Hematopoietic multipotent progenitor cell (in vitro differentiated cells): ENCODE measurements at regions not wholly inside any gene's neighbourhood (a gene's known extent, or its start where the extent isn't known, plus 50 kb on each side); places are given as distances from the start of the nearest gene placed in this dataset.
"Not testable (repeated sequence)": the region's sequence is repeated elsewhere in the genome, so short reads cannot be mapped to it uniquely, and the experiment has no call there.

Source experiments
- DNase-seq, 3 donors: peaks; one replicate each; pipeline ENCODE4 v3.0.0-alpha.2; 2011 to 2015; ENCODE audit warnings: low read depth in 2 of 3, low spot score in 2 of 3

DNA sequence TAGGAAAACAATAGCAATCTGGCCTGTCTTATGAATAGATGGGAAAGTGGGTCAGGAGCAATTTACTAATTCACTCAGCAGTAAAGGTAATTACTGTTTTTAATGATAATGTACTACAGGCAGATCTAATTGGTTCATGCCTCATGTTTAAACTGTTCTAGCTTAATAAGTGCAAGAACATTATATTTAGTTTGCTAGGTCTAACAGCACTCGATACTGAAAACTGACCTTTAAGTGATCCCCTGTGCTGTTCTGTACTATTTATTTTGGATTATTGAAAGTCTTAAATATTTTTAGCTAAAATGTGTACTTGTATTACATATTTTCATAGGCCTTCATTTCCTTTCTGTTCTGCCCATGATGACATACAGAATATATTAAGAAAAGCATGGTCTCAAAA, 998.0 kb upstream of the GJE1 start:
- no peak for DNase-seq

GRCh38 chr6:141133836-141134235, 998.9 kb upstream of the GJE1 start:
- DNase-seq = no peak

DNA sequence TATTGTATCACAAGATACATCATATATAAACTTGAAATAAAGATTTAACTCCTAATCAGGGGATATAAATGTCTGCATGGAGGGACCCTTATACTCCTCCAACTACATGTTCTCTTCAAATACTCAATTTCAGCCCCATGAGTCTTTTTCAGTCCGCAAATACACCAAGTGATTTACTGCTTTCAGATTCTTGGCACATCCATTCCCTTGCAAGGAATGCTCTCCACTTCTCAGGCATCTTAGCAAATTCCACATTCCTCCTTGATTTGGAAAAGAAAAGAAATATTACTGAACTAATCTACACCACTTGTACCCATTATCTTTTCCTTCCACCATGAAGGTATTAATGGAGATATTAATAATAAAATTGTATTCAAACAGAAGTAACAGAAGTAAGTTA, 999.4 kb upstream of the GJE1 start:
- no peak for DNase-seq

GRCh38 chr6:141131616-141132015, 1001.1 kb upstream of the GJE1 start:
- no peak for DNase-seq

DNA sequence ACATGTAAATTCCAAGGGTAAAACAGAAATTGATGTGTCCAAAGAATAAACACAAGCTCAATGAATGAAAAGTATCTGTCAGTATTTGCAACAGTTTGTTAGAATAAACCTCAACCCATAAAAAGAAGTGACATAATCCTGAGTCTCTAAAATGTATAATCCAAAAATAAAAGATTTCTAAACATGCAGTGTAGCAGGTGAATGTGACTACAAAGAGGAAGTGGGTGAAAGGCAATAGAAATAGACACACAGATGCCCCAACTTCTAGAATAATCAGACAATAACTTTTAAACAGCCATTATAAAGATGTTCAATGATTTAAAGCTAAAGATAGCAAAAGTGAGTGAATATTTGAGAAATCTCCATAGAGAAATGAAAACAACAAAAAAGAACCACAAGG, 1009.2 kb upstream of the GJE1 start:
- no peak for DNase-seq

- no peak for DNase-seq
Measured at GRCh38 chr6:141123049-141123448, 1009.7 kb upstream of the GJE1 start.

DNA sequence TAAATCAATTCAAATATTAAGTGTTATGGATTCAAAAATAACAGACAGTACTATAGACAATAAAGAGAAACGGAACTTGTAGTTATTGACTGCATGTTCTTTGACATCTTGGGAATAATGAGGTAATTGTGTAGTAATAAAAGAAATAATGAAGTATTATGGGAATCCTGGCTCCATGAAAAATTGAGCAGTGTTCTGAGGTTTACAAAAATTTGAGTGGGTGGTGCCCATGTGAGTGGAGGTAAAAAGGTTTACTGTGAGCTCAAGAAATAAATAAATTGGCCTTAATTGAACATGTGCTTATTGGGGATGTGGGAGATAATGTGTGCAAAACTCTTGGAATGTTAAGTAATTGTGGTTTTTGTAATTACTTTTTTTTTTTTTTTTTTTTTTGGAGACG, 1013.7 kb upstream of the GJE1 start:
- DNase-seq = no peak

DNA sequence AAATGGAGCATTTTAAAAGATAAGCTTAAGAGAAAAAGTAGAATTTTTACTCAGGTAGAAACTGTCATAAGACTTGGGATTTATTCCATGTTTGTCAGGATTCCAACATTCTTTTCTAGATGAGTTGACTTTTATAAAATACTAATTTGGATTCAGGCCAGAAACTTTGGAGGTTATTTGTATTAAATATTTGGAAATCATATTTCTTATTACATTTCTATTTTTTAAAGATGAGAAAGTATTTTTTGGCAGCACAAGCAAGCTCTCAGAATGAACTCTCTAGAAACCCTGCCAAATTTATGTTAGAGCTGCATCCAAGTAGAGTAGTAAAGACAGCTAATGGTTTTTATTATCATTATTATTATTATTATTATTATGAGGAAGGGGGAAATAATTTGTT, 1014.9 kb upstream of the GJE1 start:
- DNase-seq = no peak

GRCh38 chr6:141110481-141110880, 1022.2 kb upstream of the GJE1 start:
- DNase-seq = no peak

GRCh38 chr6:141107591-141108160, 1025.0 kb upstream of the GJE1 start:
- DNase-seq = no peak

DNA sequence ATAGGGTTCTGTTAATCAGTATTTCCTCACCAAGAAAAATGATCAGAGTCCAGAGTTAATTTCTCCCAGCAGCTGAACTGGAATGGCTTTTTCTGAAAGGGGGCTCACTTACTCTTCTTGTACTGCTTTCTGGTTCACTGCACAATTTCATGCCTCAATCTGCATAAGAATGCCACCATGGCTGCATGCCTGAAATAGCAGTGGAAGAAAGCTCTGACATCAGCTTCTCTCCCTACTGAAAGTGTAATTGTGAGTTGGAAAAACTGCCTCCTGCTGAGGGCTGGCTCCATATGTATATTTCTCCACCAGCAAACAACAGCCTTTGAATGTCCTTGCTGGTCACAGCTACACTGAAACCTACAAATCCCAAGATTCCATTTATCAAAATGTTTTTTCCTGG, 1027.2 kb upstream of the GJE1 start:
- no peak for DNase-seq

GRCh38 chr6:141103246-141103645, 1029.5 kb upstream of the GJE1 start:
- no peak for DNase-seq

DNA sequence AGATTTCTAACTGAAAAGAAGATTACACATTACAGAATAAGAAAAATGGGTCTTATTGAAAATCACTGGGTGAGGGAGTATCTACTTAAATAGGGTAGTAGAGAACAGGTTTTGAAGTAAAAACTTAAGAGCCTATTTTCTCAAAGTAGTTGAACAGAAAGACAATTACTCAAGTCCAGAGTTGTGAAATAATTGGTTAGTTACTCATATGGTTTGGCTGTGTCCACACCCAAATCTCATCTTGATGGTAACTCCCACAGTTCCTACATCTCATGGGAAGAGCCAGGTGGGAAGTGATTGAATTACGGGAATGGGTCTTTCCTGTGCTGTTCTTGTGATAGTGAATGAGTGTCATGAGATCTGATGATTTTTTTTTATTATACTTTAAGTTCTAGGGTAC, 1035.3 kb upstream of the GJE1 start:
- DNase-seq = no peak

GRCh38 chr6:141095308-141095707, 1037.4 kb upstream of the GJE1 start:
- DNase-seq = no peak

GRCh38 chr6:141088171-141088570, 1044.6 kb upstream of the GJE1 start:
- DNase-seq = no peak

DNA sequence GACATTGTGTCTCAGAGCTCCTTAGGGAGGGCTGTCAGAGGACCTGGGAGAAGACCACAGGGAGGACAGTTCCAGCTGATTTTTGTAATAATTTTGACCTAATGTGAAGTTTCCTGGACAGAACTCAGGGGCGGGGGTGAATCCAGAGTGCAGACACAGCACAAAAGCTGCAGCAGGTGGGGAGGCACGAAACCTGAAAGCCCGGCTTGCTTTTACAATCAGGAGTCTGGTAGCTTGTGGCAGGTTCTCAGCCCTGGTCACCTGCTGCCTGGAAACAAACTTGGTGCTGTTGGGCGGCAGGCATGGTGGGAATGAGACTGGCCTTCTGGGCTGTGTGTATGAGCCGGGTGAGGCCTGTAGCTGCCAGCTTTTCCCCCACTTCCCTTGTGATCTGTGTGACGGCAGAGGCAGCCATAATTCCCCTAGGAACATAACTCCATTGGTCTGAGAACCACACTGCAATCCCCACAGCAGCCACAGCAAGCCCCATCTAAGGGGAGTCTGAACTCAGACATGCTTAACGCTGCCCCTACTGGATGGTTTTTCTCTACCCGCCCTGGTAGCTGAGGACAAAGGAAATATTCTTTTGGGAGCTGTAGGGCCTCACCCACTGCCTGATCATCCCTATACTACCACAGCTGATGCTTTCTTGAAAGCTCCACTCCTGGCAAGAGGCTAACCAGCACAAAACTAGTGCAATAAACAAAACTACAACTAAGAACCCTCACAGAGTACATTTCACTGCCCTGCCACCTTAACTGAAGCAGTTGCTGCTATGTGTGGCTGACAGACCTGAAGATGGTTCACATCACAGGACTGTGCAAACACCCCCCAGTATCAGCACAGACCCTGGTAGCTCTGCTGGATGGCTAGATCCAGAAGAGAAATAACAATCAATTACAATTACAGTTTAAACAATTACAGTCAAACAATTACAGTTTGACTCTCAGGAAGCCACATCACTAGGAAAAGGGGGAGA, 1055.1 kb upstream of the GJE1 start:
- DNase-seq = no peak

- DNase-seq = no peak
Measured at GRCh38 chr6:141057761-141058160, 1075.0 kb upstream of the GJE1 start.

DNA sequence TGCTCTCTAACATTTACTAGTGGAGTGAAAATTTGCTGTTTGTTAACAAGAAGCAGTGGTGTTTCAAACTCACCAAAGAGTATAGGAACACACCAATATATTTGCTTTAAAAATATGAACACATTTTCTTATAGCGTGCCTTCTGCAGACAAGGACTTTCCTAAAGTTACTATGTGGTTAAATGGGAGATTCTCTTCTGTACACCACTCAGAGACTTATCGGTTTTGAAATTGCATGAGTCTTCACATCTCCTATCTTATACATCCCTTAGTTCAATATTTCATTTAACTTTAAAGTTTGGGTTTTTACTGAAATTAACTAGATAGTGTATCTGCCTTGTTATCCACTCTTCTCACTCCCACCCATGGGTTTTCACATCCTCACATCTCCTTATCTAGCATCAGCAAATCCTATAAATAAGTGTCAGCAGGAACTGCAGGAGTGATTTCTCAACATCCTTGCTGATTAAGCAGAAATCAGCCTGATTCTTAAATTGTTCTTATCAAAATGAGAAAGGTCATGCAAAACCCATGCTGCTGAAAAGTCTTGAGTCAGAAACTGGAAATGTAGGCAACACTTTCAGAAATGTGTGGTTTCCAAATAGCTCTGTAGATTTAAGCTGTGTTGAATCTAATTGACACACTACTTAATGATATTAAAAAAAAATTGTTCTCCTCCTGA, 1075.6 kb upstream of the GJE1 start:
- peak in 1 of 3 donors; percentile 4 for DNase-seq

- DNase-seq = no peak
Measured at GRCh38 chr6:141050471-141050870, 1082.3 kb upstream of the GJE1 start.

GRCh38 chr6:141048451-141048850, 1084.3 kb upstream of the GJE1 start:
- DNase-seq = no peak

DNA sequence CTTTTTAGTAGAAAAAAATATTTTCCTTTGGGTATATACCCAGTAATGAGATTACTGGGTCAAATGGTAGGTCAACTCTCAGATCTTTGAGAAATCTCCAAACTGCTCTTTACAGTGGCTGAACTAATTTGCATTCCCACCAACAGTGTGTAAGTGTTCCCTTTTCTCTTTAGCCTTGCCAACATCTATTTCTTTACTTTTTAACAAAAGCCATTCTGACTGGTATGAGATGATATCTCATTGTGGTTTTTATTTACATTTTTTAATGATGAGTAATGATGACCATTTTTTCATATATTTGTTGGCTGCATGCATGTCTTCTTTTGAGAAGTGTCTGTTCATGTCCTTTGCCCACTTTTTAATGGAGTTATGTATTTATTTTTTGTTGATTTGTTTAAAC, 1086.2 kb upstream of the GJE1 start:
- not testable (repeated sequence) for DNase-seq

DNA sequence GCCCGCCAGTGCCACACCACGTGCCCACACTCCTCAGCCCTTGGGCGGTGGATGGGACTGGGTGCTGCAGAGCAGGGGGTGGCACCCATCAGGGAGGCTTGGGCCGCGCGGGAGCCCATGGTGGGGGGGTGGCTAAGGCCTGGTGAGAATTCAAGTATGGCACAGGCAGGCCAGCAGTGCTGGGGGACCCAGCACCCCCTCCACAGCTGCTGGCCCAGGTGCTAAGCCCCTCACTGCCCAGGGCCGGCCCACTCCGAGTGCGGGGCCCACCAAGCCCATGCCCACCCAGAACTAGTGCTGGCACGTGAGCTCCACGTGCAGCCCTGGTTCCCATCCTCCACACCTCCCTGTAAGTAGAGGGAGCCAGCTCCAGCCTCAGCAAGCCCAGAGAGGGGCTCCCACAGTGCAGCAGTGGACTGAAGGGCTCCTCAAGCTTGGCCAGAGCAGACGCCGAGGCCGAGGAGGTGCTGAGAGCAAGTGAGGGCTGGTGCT, 1091.1 kb upstream of the GJE1 start:
- DNase-seq = no peak
